Osteocyte (in vitro differentiated cells): ENCODE measurements at regions not wholly inside any gene's neighbourhood (a gene's known extent, or its start where the extent isn't known, plus 50 kb on each side); places are given as distances from the start of the nearest gene placed in this dataset.

Experiments
- DNase-seq: peaks from one replicate; pipeline ENCODE4 v3.0.0; 2021; ENCODE audit warnings: mixed read lengths; ENCODE audit not compliant: unreplicated experiment; ENCODE audit errors: extremely low spot score
- H3K27ac Mint-ChIP-seq: one replicate; pipeline ENCODE4 v1.8.0; 2021; ENCODE audit warnings: mild to moderate bottlenecking, mixed read lengths; ENCODE audit not compliant: unreplicated experiment
- H3K27me3 Mint-ChIP-seq: one replicate; pipeline ENCODE4 v1.8.0; 2021; ENCODE audit warnings: mixed read lengths; ENCODE audit not compliant: unreplicated experiment
- H3K36me3 Mint-ChIP-seq: one replicate; pipeline ENCODE4 v1.8.0; 2021; ENCODE audit warnings: mixed read lengths; ENCODE audit not compliant: unreplicated experiment
- H3K4me1 Mint-ChIP-seq: one replicate; pipeline ENCODE4 v1.8.0; 2021; ENCODE audit warnings: mixed read lengths; ENCODE audit not compliant: unreplicated experiment
- H3K4me3 Mint-ChIP-seq: one replicate; pipeline ENCODE4 v1.8.0; 2021; ENCODE audit warnings: mild to moderate bottlenecking, moderate library complexity, mixed read lengths; ENCODE audit not compliant: unreplicated experiment
- H3K9me3 Mint-ChIP-seq: one replicate; pipeline ENCODE4 v1.8.0; 2021; ENCODE audit warnings: mixed read lengths; ENCODE audit not compliant: unreplicated experiment
- CTCF ChIP-seq: fragments of 200-600 bp; sonication (generic); IDR thresholded peaks from 2 replicates; pipeline ENCODE4 v1.5.0; 2021; ENCODE audit warnings: antibody characterized with exemption, mild to moderate bottlenecking, moderate library complexity

GRCh38 chr2:217370391-217370790 is 510.5 kb upstream of the TNP1 start:
- Mint-ChIP-seq H3K36me3 (no peaks in the 10 kb centered on the region), H3K4me1 (peaks cover 43% of the 10 kb centered on the region), H3K4me3 (no peak overlapping the region), H3K27me3 (no peaks in the 10 kb centered on the region), H3K27ac (no peak overlapping the region), H3K9me3 (no peaks in the 10 kb centered on the region)
- DNase-seq, result no peak
- no peak for TF ChIP-seq CTCF

GRCh38 chr2:217367464-217367863 is 507.6 kb upstream of the TNP1 start:
- Mint-ChIP-seq H3K4me3 (no peak overlapping the region), H3K27me3 (no peaks in the 10 kb centered on the region), H3K4me1 (peaks cover 33% of the 10 kb centered on the region), H3K27ac (no peak overlapping the region), H3K9me3 (no peaks in the 10 kb centered on the region), H3K36me3 (peaks cover 1% of the 10 kb centered on the region)
- TF ChIP-seq CTCF, result no peak
- DNase-seq, result no peak

- Mint-ChIP-seq H3K27me3 (no peaks in the 10 kb centered on the region), H3K4me3 (no peak overlapping the region), H3K9me3 (no peaks in the 10 kb centered on the region), H3K36me3 (peaks cover 1% of the 10 kb centered on the region), H3K27ac (no peak overlapping the region), H3K4me1 (peaks cover 31% of the 10 kb centered on the region)
- DNase-seq, result no peak
- no peak for TF ChIP-seq CTCF
Observed at GRCh38 chr2:217366966-217367365, 507.1 kb upstream of the TNP1 start.

- H3K36me3 Mint-ChIP-seq, result peaks cover 1% of the 10 kb centered on the region
- DNase-seq, result no peak
- no peak overlapping the region for H3K4me3 Mint-ChIP-seq
- H3K9me3 Mint-ChIP-seq, result no peaks in the 10 kb centered on the region
- H3K4me1 Mint-ChIP-seq, result peaks cover 31% of the 10 kb centered on the region
- H3K27me3 Mint-ChIP-seq, result no peaks in the 10 kb centered on the region
- TF ChIP-seq CTCF, result no peak
- no peak overlapping the region for H3K27ac Mint-ChIP-seq
Observed at GRCh38 chr2:217366266-217366895, 506.5 kb upstream of the TNP1 start.

- Mint-ChIP-seq H3K27ac (no peak overlapping the region), H3K4me3 (no peak overlapping the region), H3K4me1 (peaks cover 33% of the 10 kb centered on the region), H3K27me3 (no peaks in the 10 kb centered on the region), H3K36me3 (peaks cover 1% of the 10 kb centered on the region), H3K9me3 (no peaks in the 10 kb centered on the region)
- TF ChIP-seq CTCF, result no peak
- DNase-seq, result no peak
Observed at GRCh38 chr2:217365656-217366055, 505.8 kb upstream of the TNP1 start.
